ENCODE measurements at regions not wholly inside any gene's neighbourhood (a gene's known extent, or its start where the extent isn't known, plus 50 kb on each side); places are given as distances from the start of the nearest gene placed in this dataset.
"Not testable (repeated sequence)": the region's sequence is repeated elsewhere in the genome, so short reads cannot be mapped to it uniquely, and the experiment has no call there.

DNA sequence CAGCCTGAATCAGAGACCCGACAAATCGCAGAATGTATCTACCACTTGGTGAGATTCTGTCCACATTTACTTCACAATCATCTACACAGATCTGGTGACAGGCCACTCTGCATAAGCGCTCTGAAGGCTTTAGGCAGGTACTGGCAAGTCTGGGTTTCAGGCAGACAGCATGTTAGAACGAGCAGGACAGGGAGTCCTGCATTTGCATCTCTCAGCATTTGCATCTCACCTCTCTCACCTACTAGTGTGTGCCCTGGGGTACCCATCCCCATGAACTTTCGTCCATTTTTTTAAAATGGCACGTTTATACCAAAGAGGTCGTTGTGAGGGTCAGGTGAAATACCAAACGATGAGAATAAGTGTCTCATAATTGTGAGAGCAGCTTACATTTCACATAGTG is 108.2 kb downstream of the SPATA31A1 start:
- DNase-seq: not testable (repeated sequence)

DNA sequence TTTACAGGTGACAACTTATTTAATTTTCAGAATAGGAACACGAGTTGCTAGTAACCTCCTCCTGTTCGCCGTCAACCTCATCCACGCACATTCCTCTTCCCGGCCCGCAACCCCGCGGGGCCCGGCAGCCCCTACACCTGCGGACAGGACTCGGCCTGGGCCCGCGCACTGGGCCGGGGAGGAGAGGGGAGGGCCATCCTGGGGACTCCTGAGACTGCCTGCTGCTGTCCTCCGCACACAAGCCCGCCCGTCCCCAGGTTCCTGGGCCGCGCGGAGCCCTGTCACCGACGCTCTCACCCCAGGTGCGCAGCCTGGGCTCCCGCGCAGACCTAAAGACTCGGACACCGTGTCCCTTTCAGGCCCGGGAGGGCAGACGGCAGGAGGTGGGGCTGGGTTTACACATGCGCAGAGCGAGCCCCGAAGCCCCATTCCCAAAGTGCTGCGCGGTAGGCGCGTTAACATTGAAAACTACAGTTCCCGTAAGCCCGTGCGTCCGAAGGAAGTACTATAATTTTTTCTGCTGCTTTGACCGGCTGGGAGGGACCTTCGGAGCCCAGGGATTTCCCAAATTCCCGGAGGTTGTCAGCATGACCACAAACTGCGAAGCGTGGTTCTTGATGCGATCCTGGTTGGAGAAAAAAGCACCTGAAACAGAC is 108.8 kb downstream of the SPATA31A1 start:
- DNase-seq: peak; percentile 74

DNA sequence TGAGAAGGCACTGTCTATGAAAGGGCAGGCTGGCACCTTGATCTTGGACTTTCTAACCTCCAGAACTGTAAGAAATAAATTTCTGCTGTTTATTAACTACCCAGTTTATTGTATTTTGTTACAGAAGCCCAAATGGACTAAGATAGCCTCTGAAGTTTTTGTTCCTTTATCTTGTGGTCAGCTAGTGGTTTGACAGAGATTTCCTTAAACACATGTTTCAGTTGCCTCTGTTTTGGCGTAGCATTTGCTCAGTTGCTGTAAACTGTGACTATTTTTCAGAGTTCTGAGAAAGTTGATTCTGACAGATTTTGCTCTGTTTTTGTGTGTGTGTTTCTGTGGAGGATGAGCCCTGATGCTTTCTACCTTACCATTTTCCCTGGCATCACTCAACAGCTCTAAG is 119.0 kb downstream of the SPATA31A1 start:
- DNase-seq: not testable (repeated sequence)

DNA sequence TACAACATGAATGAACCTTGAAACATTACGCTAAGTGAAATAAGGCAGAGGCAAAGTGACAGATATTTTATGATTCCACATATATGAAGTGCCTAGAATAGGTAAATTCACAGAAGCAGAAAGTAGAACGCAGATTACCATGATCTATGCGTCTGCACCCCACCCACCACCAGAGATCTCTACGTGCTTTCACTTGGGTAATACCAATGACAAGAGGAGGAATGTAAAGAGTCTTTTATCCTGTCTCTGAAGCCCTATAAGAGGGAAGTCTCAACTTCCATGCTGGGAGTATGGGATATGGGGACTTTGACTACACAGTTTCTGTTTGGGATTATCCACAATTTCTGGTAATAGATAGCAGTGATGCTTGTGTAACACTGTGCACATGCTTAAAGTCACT is 127.6 kb downstream of the SPATA31A1 start:
- DNase-seq: not testable (repeated sequence)

DNA sequence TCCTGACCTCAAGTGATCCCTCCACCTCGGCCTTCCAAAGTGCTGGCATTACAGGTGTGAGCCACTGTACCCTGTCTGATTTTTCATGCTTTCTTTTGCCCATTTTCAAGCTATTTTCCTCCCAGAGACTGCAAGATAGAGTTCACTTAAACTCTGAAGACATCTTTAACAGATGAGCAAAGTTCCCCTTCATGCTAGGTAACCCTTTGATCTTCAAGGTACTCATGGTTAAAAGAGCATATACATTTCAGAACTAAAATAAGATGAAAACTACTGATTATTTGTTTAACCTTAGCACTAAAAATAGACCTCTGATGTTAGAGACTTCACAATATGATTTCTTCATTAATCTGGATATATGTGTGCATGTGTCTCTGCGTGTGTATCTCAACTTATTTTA is 128.4 kb downstream of the SPATA31A1 start:
- not testable (repeated sequence) for DNase-seq

DNA sequence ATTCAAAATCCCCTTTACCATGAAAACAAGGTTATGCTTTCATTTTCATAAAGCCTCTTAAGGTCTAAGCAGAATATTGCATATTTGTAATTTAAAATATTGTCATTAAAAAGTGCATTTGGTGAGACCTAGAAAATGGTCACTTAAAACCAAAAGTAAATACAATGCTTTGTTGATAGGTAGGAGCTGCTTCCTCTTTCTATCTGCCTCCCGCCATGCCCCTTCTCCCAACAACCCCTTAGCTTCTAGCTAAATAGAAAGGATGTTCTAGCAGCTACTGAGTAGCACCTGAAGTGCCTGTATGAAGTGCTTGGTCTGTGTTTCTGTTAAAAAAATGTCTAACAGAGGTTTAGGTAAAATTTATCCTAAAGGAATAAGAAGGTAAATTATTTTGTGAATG is 128.8 kb downstream of the SPATA31A1 start:
- not testable (repeated sequence) for DNase-seq

DNA sequence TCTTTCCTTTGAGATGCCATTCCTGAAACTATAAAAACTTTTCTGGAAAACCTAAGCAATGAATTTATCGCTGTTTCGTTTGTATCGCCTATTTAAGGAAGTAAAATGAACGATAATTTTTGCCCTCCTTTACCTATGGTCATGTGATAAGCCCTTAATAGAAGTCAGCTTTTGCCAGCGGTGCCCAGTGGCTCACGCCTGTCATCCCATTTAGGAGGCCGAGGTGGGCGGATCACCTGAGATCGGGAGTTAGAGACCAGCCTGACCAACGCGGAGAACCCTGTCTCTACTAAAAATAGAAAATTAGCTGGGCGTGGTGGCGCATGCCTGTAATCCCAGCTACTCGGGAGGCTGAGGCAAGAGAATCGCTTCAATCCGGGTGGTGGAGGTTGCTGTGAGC is 132.0 kb downstream of the SPATA31A1 start:
- DNase-seq: not testable (repeated sequence)

DNA sequence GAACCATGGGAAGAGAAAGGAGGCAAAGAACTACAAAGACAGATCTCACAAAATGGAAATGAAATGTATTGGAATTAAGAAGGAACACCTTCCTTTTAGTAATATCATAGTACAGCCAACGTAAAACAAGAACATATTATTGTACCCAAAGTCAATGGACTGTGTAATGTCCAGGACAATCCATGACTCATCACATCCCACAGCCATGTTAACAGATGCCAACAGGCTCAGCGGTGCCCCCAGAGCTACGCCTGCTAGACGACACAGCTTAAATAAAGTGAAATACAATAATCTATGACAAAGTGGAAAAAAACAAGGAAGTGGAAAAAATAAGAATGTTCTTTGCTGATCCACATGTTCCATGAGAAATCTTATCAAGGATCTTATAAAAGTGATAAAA is 140.8 kb downstream of the SPATA31A1 start:
- not testable (repeated sequence) for DNase-seq

DNA sequence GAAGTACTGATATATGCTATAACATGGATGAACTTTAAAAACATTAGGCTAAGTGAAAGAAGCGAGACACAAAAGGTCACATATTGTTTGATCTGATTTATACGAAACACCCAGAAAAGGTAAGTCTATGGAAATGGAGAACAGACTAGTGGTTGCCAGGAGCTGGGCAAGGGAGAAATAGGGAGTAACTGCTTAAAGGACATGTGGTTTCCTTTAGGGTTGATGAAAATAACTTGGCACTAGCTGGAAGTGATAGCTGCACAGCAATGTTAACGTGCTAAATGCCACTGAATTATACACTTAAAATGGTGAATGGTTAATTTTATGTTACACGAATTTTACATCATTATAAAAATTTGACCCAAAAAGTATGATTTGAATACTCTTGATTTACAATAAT is 147.7 kb downstream of the SPATA31A1 start:
- not testable (repeated sequence) for DNase-seq

DNA sequence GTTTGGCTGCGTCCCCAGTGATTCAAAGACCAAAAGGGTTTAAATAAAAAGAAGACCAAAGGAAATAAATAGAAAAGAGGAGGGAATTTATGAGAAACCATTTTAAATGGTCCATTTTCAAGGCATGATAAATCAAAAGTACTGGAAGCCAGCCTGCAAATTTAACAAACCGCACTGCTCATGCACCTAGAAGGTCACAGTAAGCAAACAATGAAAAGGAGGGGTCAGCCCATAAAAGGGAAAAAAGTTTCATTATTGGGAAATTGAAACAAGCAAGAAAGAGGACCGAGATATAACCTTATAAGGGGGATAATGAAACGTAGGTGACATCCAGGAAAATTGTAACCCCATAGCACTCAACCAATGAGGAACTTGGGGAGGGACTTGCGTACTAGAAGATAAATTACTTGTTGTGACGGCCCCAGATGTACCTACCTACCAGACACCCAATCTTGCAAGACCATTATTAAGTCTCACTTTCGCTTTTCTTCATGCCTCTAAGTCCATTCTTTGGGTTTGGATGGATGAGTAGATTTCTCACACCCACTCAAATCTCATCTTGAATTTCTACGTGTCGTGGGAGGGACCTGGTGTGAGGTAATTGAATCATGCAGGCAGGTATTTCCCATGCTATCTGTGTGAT is 172.0 kb downstream of the SPATA31A1 start:
- DNase-seq: not testable (repeated sequence)

DNA sequence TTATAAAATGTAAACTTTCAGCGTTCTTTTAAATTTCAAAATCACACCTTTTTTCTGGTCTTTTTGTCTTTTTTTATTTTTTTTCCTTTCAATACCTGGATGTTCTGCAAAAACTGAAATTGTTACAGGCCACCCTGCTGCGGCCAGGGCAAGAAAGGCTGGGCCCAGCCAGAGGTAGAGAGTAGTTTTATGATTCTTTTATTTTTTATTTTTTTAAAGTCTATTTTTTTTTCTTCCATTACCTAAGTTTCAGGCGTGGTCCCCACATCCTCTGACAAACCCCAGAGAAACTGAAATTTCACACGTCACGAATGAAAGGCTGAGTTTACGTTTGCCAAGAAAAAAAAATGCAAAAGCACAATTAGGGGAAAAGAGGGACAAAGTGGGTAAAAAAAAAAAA is 177.1 kb downstream of the SPATA31A1 start:
- not testable (repeated sequence) for DNase-seq

DNA sequence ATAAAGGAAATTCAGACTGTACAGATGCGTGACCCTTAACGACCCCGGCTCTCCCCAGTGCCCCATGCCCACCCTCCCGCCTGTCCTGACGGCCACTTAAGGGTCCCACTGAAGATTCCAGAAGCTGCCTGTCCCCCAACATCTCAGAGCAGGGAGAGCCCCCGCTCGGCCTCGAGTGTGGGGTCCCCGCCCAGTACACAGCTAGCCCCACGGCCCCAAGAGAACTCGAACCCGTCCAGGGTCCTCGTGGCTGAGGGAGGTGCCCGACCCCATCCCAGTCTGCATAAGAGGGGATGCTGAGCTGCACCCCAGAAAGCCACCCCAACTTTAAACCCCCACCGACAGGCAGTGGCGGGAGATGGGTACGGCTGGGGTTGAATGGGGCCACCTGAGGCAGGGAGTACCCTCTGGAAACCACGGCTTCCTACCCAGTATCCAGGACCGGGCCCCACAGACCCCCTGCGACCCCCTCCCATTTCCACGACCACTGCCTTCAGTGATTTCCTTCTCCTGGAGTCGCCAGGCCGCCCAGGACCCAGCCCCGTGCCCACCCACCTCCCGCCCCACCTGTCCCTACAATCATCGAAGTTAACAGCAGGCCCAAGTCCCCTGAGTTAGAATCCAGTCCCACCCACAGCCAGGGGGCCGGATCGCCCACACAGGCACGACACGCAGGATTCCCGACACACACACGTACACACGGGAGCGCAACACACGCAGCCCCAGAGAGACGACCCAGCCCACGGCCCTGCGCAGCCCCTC is 177.7 kb downstream of the SPATA31A1 start:
- DNase-seq: not testable (repeated sequence)

DNA sequence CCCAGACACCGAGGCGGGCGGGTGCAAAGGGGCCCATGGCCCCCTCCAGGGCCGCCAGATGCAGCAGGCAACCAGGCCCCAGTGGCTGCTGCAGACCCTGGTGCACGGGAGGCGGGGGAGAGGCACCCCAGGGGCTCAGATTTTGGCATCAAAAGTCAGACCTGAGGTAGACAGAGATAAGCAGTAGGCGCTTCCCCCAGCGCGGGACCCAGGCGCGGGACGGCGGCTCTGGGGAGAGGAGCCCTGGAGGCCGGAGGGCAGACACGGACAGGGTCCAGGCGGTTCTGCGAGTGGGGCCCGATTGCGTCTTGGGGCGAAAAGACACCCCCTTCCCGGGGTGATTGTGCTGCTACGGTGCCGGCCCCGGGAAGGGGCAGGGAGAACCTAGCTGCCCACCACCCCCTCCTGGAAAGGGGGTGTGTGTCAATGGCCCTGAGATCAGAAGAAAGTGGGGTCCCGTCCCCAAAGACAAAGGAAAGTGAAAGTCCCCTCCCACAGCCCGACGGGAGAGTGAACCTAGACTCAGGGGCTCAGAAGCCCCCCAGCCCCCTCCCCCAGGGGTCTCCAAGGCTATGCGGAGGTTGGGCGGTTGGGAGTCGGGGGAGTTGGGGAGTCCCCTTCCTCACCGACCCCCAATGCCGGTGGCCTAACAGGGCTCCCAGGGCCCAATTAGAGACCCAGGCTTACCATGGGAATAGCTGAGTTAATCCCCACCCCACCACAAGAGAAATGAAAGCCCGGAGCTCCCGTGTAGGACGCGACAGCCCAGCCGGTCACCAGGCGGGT is 178.5 kb downstream of the SPATA31A1 start:
- not testable (repeated sequence) for DNase-seq

DNA sequence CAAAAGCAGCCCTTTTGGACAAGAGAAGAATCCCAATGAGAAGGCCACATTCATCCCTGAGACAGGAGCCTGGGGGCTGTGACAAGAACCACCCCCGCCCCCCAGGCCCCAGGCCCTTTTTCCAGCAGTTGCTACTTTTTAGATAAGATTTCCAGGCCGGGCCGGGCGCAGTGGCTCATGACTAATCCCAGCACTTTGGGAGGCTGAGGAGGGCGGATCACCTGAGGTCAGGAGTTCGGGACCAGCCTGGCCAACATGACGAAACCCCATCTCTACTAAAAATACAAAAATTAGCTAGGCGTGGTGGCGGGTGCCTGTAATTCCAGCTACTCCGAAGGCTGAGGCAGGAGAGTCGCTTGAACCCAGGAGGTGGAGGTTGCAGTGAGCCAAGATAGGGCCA is 179.4 kb downstream of the SPATA31A1 start:
- DNase-seq: not testable (repeated sequence)

DNA sequence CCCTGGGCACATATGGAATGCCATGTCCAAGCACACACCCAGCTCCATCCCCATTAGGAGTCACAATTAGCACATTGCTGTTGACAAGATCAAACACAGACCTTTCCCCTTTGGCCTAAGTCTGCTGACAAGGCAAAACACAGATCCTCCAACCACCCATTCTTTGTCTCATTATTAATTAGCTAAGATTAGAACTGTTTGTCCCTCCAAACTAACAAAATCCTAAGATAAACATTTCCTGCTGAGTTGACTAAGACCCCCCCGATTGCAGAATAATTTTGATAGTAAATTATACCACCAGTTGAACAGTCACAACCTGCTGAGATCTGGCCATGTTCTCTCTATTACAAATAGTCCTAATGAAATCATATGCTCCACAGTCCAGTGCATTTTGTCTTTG is 186.7 kb downstream of the SPATA31A1 start:
- not testable (repeated sequence) for DNase-seq

DNA sequence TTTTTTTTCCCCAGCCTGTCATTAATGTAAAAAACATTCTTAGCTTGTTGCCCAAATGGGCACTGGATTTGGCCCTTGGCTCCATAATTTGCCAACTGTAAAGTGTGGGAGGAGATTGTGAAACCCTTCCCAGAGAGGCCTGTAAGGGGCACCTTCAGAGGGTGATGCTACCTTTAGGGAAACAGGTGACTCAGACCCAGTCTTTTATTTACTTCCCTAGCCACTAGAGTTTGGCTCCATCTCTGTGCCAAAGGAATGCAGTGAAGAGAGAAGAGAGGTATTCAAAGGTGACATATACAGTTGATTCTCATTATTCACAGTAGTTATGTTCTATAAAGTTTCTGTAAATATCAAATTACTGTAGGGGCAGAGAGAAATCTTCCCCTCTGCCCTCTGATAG is 189.6 kb downstream of the SPATA31A1 start:
- DNase-seq: not testable (repeated sequence)

DNA sequence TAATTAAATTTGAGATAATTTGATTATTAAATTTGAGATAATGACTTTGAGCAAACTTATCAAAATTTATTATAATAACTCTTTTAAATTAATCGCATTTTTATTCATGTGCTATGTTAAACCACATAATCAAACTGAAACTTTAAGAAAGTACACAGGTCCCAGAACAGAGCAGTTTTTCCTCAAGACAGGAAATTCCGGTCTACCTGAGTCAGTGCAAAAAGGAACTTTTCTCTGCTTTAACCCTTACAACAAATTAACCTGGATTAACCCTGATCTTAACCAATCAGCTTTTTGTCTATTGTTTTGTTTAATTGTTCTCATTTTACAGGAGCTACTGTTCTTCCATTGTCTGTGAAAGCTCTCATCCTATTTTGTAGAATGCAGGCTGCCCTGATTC is 195.1 kb downstream of the SPATA31A1 start:
- DNase-seq: not testable (repeated sequence)

DNA sequence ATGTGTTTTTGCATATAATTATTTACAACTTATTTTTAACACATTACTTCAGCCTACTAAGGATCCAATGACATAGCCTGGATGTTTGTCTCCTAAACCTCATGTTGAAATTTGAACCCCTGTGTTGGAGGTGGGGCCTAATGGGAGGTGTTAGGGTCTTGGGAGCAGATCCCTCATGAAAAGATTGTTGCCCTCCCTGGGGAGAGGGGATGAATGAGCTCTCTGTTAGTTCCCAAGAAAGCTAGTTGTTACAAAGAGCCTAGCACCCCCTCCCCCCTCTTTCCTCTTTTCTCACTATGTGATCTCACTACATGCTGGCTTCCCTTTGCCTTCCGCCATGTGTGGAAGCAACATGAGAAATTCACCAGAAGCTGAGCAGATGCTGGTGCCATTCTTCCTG is 196.1 kb downstream of the SPATA31A1 start:
- DNase-seq: not testable (repeated sequence)

DNA sequence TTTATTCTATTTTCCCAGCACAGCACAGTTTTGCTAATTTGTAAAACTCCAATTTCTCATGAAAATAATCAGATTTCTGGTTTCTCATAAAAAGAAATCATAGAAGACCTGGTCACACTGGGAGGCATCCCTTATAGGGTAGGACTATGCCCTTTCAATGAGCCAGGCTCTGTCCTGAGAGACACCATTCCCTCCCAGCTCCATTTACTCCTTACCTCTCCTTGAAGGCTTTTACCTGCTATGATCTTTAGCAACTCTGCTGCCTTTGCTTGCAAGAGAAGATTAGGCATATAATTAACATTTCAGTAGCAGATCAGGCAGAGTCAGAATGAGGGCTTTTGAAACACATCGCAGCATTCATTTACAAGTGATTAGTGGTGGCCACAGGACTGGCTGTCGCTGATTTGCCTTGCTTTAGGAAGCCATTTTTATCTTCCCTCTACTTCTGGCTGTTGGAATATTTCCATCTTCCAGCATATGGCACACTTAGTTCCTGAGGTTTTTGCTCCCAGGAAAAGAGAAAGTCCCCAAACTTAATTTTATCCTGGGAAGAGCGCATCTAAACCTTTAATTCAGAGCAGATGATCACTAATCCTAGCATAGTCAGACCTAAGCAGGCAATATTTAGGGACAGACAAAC is 196.9 kb downstream of the SPATA31A1 start:
- not testable (repeated sequence) for DNase-seq

DNA sequence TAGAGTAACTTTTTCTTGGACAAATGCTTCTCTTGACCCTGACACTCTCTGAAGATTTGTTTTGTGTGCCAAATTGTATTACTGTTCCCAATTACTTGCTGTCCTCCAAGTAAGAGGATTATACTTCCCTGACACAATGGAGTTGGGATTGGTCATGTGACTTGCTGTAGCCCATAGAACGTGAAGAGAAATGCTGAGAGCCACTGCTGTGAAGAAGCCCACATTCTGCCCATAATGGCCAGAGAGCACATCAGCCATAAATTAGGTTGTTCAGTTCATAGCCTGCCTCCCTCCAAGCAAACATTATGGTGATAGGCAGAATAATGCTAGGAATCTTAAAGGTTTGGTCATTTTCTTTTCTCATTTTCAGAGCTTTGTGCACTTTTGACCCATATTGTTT is 198.9 kb downstream of the SPATA31A1 start:
- not testable (repeated sequence) for DNase-seq

DNA sequence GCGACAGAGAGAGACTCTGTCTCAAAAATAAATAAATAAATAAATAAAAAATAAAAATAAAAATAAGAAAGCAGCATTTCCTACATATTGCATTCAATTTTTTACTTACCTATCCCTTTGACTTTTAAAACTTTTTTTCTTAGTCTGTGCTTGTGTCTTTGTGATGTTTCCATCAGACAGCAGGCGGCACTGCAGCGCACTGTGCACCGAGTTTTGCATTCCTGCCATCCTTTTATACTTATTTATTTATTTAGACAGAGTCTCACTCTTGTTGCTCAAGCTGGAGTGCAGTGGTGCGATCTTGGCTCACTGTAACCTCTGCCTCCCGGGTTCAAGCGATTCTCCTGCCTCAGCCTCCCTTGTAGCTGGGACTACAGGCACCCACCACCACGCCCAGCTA is 203.9 kb downstream of the SPATA31A1 start:
- peak; percentile 3 for DNase-seq

DNA sequence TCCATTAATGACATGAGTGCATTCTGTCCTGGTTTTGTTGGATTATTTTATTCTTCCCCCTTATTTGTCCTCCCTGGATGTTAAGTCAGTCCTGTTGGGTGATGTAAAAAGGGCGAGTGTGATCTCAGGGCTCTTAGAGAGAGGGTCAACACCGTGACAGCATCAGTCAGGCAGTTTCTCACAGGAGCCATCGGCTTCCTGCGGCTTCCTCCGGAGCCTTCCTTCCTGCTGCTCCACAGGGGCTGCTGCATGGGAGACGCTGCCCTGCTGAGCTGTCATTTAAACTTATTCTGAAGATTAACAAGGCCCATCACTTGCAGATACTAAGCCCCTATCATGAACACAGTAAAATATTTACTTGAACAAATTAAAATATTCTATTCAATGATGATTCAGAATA is 211.3 kb downstream of the SPATA31A1 start:
- not testable (repeated sequence) for DNase-seq
